ENCODE measurements at regions not wholly inside any gene's neighbourhood (a gene's known extent, or its start where the extent isn't known, plus 50 kb on each side); places are given as distances from the start of the nearest gene placed in this dataset.

- TF ChIP-seq, protein P1, sequence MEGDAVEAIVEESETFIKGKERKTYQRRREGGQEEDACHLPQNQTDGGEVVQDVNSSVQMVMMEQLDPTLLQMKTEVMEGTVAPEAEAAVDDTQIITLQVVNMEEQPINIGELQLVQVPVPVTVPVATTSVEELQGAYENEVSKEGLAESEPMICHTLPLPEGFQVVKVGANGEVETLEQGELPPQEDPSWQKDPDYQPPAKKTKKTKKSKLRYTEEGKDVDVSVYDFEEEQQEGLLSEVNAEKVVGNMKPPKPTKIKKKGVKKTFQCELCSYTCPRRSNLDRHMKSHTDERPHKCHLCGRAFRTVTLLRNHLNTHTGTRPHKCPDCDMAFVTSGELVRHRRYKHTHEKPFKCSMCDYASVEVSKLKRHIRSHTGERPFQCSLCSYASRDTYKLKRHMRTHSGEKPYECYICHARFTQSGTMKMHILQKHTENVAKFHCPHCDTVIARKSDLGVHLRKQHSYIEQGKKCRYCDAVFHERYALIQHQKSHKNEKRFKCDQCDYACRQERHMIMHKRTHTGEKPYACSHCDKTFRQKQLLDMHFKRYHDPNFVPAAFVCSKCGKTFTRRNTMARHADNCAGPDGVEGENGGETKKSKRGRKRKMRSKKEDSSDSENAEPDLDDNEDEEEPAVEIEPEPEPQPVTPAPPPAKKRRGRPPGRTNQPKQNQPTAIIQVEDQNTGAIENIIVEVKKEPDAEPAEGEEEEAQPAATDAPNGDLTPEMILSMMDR (IDR thresholded peaks at IDR 0.05): no peak
- TF ChIP-seq ZFX (IDR thresholded peaks at IDR 0.05; ENCODE audit: borderline replicate concordance): no peak
- H3K27ac ChIP-seq: no peak overlapping the region
Measured at GRCh38 chr2:84052913-84053312, 406.2 kb downstream of the SUCLG1 start.

GRCh38 chr2:84052043-84052442 is 407.0 kb downstream of the SUCLG1 start:
- no peak for TF ChIP-seq ZFX (IDR thresholded peaks at IDR 0.05; ENCODE audit: borderline replicate concordance)
- TF ChIP-seq, protein P1 (IDR thresholded peaks at IDR 0.05): no peak
- H3K27ac ChIP-seq: no peak overlapping the region

DNA sequence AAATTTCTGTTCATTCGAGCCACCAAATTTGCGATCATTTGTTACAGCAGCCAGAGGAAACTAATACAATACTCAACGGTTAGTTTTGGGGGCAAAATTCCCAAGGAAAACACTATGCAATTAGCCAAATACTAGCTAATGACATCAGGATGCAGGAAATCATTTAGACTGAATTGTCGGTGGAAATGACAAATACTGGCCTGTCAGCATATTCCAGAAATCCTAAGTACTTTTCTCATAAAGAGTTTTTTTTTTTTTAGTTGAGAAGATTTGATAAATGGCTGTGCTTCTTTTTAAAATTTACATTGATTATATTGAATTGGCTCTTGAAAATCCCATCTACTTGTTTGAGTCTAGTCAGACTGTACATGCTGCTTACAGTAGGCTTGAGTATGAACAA is 410.1 kb downstream of the SUCLG1 start:
- TF ChIP-seq ZFX (IDR thresholded peaks at IDR 0.05; ENCODE audit: borderline replicate concordance): no peak
- TF ChIP-seq, protein P1 (IDR thresholded peaks at IDR 0.05): no peak
- H3K27ac ChIP-seq: no peak overlapping the region

GRCh38 chr2:84041506-84041905 is 417.6 kb downstream of the SUCLG1 start:
- no peak overlapping the region for H3K27ac ChIP-seq
- TF ChIP-seq ZFX (IDR thresholded peaks at IDR 0.05; ENCODE audit: borderline replicate concordance): no peak
- TF ChIP-seq, protein P1 (IDR thresholded peaks at IDR 0.05): no peak

DNA sequence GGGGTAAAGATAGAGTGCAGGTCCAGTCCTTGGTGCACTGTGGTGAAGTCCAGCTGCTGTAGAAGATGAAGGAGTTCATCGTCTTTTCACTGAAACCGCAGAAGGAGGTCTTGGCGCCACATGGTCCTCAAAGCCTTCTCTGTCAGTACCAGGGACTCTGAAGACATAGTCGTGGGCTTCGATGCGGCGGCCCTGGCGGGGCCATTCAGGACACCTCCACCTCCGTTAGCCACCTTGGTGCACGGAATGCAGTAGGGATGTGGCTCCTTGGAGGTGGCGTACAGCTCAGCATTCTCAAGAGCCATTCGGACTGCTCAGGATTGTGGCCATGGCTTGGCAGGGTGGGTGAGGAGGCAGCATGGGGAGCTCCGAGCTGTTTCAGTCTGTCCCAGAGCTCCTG is 418.8 kb downstream of the SUCLG1 start:
- no peak for TF ChIP-seq ZFX (IDR thresholded peaks at IDR 0.05; ENCODE audit: borderline replicate concordance)
- TF ChIP-seq, protein P1 (IDR thresholded peaks at IDR 0.05): no peak
- H3K27ac ChIP-seq: no peak overlapping the region

- H3K27ac ChIP-seq: no peak overlapping the region
- TF ChIP-seq, protein P1 (IDR thresholded peaks at IDR 0.05): no peak
- no peak for TF ChIP-seq ZFX (IDR thresholded peaks at IDR 0.05; ENCODE audit: borderline replicate concordance)
Measured at GRCh38 chr2:84038866-84039265, 420.2 kb downstream of the SUCLG1 start.

GRCh38 chr2:84033347-84033974 is 425.6 kb downstream of the SUCLG1 start:
- TF ChIP-seq, protein P1 (IDR thresholded peaks at IDR 0.05): no peak
- TF ChIP-seq ZFX (IDR thresholded peaks at IDR 0.05; ENCODE audit: borderline replicate concordance): no peak

More at GRCh38 chr2:84033347-84033974, 425.6 kb downstream of the SUCLG1 start:
- H3K27ac ChIP-seq: no peak overlapping the region

Data from 22Rv1 (cell line).